HepG2 (cell line): ENCODE measurements at regions not wholly inside any gene's neighbourhood (a gene's known extent, or its start where the extent isn't known, plus 50 kb on each side); places are given as distances from the start of the nearest gene placed in this dataset.
"Not testable (repeated sequence)": the region's sequence is repeated elsewhere in the genome, so short reads cannot be mapped to it uniquely, and the experiment has no call there.

Experiments
- DMAP1 ChIP-seq: IDR thresholded peaks from 2 replicates; pipeline ENCODE4 v1.6.1; 2016
- EZH2 ChIP-seq: conservative IDR thresholded peaks from 2 replicates; pipeline ENCODE4 v1.6.1; 2012; ENCODE audit warnings: mild to moderate bottlenecking, low read depth, low read length, moderate library complexity
- POLR2AphosphoS5 ChIP-seq: IDR thresholded peaks from 2 replicates; pipeline ENCODE4 v1.6.1; 2012; ENCODE audit warnings: low read depth, low read length
- SAP130 ChIP-seq: IDR thresholded peaks from 2 replicates; pipeline ENCODE4 v1.6.1; 2016; ENCODE audit warnings: low read depth
- SMYD3 ChIP-seq: sonication (generic); formaldehyde crosslinking; IDR thresholded peaks from 2 replicates; pipeline ENCODE4 v1.8.1; 2023; ENCODE audit warnings: mild to moderate bottlenecking, missing genetic modification reagents
- SUZ12 ChIP-seq: fragments of 150-350 bp; IDR thresholded peaks from 2 replicates; pipeline ENCODE4 v1.6.1; 2014; ENCODE audit warnings: low read depth, low read length
- ZFP41 ChIP-seq: sonication (generic); formaldehyde crosslinking; IDR thresholded peaks from 2 replicates; pipeline ENCODE4 v1.4.0; 2020; ENCODE audit warnings: mild to moderate bottlenecking, missing genetic modification reagents, borderline replicate concordance
- ZHX1 ChIP-seq: sonication (generic); formaldehyde crosslinking; IDR thresholded peaks from 2 replicates; pipeline ENCODE4 v1.8.1; 2022; ENCODE audit warnings: low read depth, mild to moderate bottlenecking, missing genetic modification reagents
- ZNF598 ChIP-seq: sonication (generic); formaldehyde crosslinking; IDR thresholded peaks from 2 replicates; pipeline ENCODE4 v1.5.1; 2020; ENCODE audit warnings: mild to moderate bottlenecking, missing genetic modification reagents, borderline replicate concordance
- ZNF776 ChIP-seq: sonication (generic); formaldehyde crosslinking; IDR thresholded peaks from 2 replicates; pipeline ENCODE4 v1.4.0; 2020; ENCODE audit warnings: mild to moderate bottlenecking, missing genetic modification reagents

GRCh38 chr3:187890405-187890752 lies 145.1 kb upstream of the BCL6 start:
- not testable (repeated sequence) for TF ChIP-seq POLR2AphosphoS5; EZH2; ZFP41; ZHX1; SUZ12; DMAP1 (CRISPR knock-in tag); SAP130 (CRISPR knock-in tag); ZNF598 (CRISPR knock-in tag); SMYD3; ZNF776 (CRISPR knock-in tag)
